ENCODE measurements at regions not wholly inside any gene's neighbourhood (a gene's known extent, or its start where the extent isn't known, plus 50 kb on each side); places are given as distances from the start of the nearest gene placed in this dataset.

- TF ChIP-seq CTCF (IDR thresholded peaks at IDR 0.05 in 4 of 5, conservative IDR thresholded peaks at IDR 0.05 in 1 of 5) (no peak), POLR2A (IDR thresholded peaks at IDR 0.05) (no peak)
Measured at GRCh38 chr3:118332699-118333098, 701.9 kb downstream of the IGSF11 start.

Measured in gastrocnemius medialis (tissue), 4 donors.